CD14-positive monocyte (primary cell): ENCODE measurements at regions not wholly inside any gene's neighbourhood (a gene's known extent, or its start where the extent isn't known, plus 50 kb on each side); places are given as distances from the start of the nearest gene placed in this dataset.

Experiments
- DNase-seq, 3 donors: peaks; one replicate each; pipeline ENCODE4 v3.0.0-alpha.2; 2011 to 2022
- H2AFZ ChIP-seq: 2 replicates; pipeline ENCODE4 v1.6.0; 2012; ENCODE audit warnings: mild to moderate bottlenecking, low read depth, low read length, inconsistent platforms; ENCODE audit not compliant: insufficient read depth, poor library complexity, severe bottlenecking
- H3K27ac ChIP-seq, 2 donors: 1 replicate in 1 of 2; 2 replicates in 1 of 2; pipeline ENCODE4 v1.5.1; 2012 to 2013; ENCODE audit warnings: low read length in 2 of 2, control low read depth in 1 of 2, inconsistent platforms in 1 of 2, low read depth in 1 of 2, mild to moderate bottlenecking in 1 of 2
- H3K27me3 ChIP-seq, 2 donors: one replicate each; pipeline versions ENCODE4 v1.6.0 to v1.6.1; 2011 to 2013; ENCODE audit warnings: low read length in 2 of 2; ENCODE audit not compliant: control insufficient read depth in 2 of 2, insufficient read depth in 2 of 2
- H3K36me3 ChIP-seq, 2 donors: replicated peaks in 1 of 2; 1 replicate in 1 of 2; 2 replicates in 1 of 2; pipeline versions ENCODE4 v1.5.1 to v1.6.1; 2012 to 2013; ENCODE audit warnings: low read length in 2 of 2, control low read depth in 1 of 2, inconsistent platforms in 1 of 2, mild to moderate bottlenecking in 1 of 2; ENCODE audit not compliant: insufficient read depth in 2 of 2, control insufficient read depth in 1 of 2
- H3K4me1 ChIP-seq, 2 donors: 1 replicate in 1 of 2; 2 replicates in 1 of 2; pipeline versions ENCODE4 v1.5.1 to v1.6.1; 2012 to 2013; ENCODE audit warnings: low read length in 2 of 2, control low read depth in 1 of 2, inconsistent platforms in 1 of 2, mild to moderate bottlenecking in 1 of 2, moderate library complexity in 1 of 2; ENCODE audit not compliant: insufficient read depth in 2 of 2, control insufficient read depth in 1 of 2
- H3K4me2 ChIP-seq: replicated peaks from 2 replicates; pipeline ENCODE3; 2012; ENCODE audit warnings: low read length, moderate library complexity, mild to moderate bottlenecking; ENCODE audit not compliant: poor library complexity, severe bottlenecking; ENCODE audit errors: extremely low read depth
- H3K4me3 ChIP-seq, 3 experiments: fragments of 200-600 bp in 1 of 3; sonication (generic) in 1 of 3; replicated peaks in 1 of 3; 1 replicate in 2 of 3; 2 replicates in 1 of 3; pipeline ENCODE4 v1.5.1; 2011 to 2013; ENCODE audit warnings: low read length in 3 of 3, mild to moderate bottlenecking in 3 of 3, control low read depth in 2 of 3, low read depth in 2 of 3, inconsistent platforms in 1 of 3, moderate library complexity in 1 of 3
- H3K79me2 ChIP-seq: 2 replicates; pipeline ENCODE4 v1.6.0; 2012; ENCODE audit warnings: mild to moderate bottlenecking, control low read depth, inconsistent platforms, low read length, moderate library complexity; ENCODE audit not compliant: insufficient read depth
- H3K9ac ChIP-seq: 2 replicates; pipeline ENCODE4 v1.6.0; 2017; ENCODE audit warnings: low read length, mild to moderate bottlenecking; ENCODE audit not compliant: insufficient read depth, poor library complexity, severe bottlenecking
- H3K9me3 ChIP-seq, 2 donors: replicated peaks in 1 of 2; 1 replicate in 1 of 2; 2 replicates in 1 of 2; pipeline versions ENCODE4 v1.5.1 to v1.6.1; 2012 to 2013; ENCODE audit warnings: low read length in 2 of 2, control low read depth in 1 of 2; ENCODE audit not compliant: control insufficient read depth in 1 of 2, insufficient read depth in 1 of 2
- H4K20me1 ChIP-seq: 2 replicates; pipeline ENCODE4 v1.6.0; 2012; ENCODE audit warnings: mild to moderate bottlenecking, low read length, control low read depth, moderate library complexity; ENCODE audit not compliant: insufficient read depth
- H3K27ac Mint-ChIP-seq, 7 donors: one replicate each; pipeline ENCODE4 v1.8.0; 2020; ENCODE audit warnings: mild to moderate bottlenecking in 7 of 7, mixed read lengths in 7 of 7, moderate library complexity in 6 of 7, inconsistent platforms in 2 of 7
- H3K27me3 Mint-ChIP-seq, 3 donors: one replicate each; pipeline ENCODE4 v1.8.0; 2021 to 2022; ENCODE audit warnings: low read depth in 3 of 3, mild to moderate bottlenecking in 3 of 3, mixed read lengths in 3 of 3, moderate library complexity in 3 of 3, inconsistent platforms in 1 of 3
- H3K36me3 Mint-ChIP-seq, 2 donors: one replicate each; pipeline ENCODE4 v1.8.0; 2020; ENCODE audit warnings: mixed read lengths in 2 of 2, inconsistent platforms in 1 of 2, mild to moderate bottlenecking in 1 of 2
- H3K4me1 Mint-ChIP-seq: one replicate; pipeline ENCODE4 v1.8.0; 2020; ENCODE audit warnings: mild to moderate bottlenecking, mixed read lengths
- H3K4me3 Mint-ChIP-seq, 2 donors: one replicate each; pipeline ENCODE4 v1.8.0; 2020; ENCODE audit warnings: mild to moderate bottlenecking in 2 of 2, mixed read lengths in 2 of 2, moderate library complexity in 1 of 2
- H3K9me3 Mint-ChIP-seq, 7 donors: one replicate each; pipeline ENCODE4 v1.8.0; 2020 to 2022; ENCODE audit warnings: mixed read lengths in 7 of 7, mild to moderate bottlenecking in 6 of 7, moderate library complexity in 6 of 7, inconsistent platforms in 2 of 7
- WGBS: methylation state at CpG from one replicate; pipeline ENCODE4 v1.1.5; 2013; ENCODE audit warnings: missing lambda C conversion rate; ENCODE audit not compliant: insufficient coverage; 5-methylcytosine and 5-hydroxymethylcytosine counted together
- intact Hi-C, 2 donors: fragments of 100-400 bp; cut with micrococcal nuclease; formaldehyde crosslinking; loops; one replicate each; pipeline versions ENCODE4 v1.15.0 to v1.15.1; 2023
- TF ChIP-seq, protein P1 (sequence below): fragments of 200-600 bp; IDR thresholded peaks from one replicate; pipeline ENCODE4 v1.8.0; 2022; ENCODE audit warnings: antibody characterized with exemption, mild to moderate bottlenecking

- Mint-ChIP-seq H3K4me3 (no peak overlapping the region), H3K27me3 (peaks cover 1 to 7% (median 2%) of the 10 kb centered on the region in 3 donors), H3K27ac (no peak overlapping the region), H3K4me1 (peaks cover 5% of the 10 kb centered on the region), H3K36me3 (no peaks in the 10 kb centered on the region), H3K9me3 (peaks cover 0 to 5% (median 0%) of the 10 kb centered on the region in 7 donors)
- TF ChIP-seq, protein P1, sequence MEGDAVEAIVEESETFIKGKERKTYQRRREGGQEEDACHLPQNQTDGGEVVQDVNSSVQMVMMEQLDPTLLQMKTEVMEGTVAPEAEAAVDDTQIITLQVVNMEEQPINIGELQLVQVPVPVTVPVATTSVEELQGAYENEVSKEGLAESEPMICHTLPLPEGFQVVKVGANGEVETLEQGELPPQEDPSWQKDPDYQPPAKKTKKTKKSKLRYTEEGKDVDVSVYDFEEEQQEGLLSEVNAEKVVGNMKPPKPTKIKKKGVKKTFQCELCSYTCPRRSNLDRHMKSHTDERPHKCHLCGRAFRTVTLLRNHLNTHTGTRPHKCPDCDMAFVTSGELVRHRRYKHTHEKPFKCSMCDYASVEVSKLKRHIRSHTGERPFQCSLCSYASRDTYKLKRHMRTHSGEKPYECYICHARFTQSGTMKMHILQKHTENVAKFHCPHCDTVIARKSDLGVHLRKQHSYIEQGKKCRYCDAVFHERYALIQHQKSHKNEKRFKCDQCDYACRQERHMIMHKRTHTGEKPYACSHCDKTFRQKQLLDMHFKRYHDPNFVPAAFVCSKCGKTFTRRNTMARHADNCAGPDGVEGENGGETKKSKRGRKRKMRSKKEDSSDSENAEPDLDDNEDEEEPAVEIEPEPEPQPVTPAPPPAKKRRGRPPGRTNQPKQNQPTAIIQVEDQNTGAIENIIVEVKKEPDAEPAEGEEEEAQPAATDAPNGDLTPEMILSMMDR = no peak
- Histone ChIP-seq H2AFZ (no peak overlapping the region), H3K4me2 (no peak overlapping the region), H3K4me3 (no peak overlapping the region), H3K27ac (no peak overlapping the region), H3K27me3 (no peaks in the 10 kb centered on the region), H3K4me1 (no peaks in the 10 kb centered on the region), H3K36me3 (no peaks in the 10 kb centered on the region), H3K9me3 (no peaks in the 10 kb centered on the region), H3K79me2 (no peaks in the 10 kb centered on the region), H3K9ac (no peak overlapping the region), H4K20me1 (no peaks in the 10 kb centered on the region)
- DNase-seq = no peak
- intact Hi-C loops = no loop called here
- 100% methylated on average over 1 of the region's 2 CpGs for WGBS
Measured at GRCh38 chr1:229951856-229952534, 115.0 kb upstream of the GALNT2 start.

DNA sequence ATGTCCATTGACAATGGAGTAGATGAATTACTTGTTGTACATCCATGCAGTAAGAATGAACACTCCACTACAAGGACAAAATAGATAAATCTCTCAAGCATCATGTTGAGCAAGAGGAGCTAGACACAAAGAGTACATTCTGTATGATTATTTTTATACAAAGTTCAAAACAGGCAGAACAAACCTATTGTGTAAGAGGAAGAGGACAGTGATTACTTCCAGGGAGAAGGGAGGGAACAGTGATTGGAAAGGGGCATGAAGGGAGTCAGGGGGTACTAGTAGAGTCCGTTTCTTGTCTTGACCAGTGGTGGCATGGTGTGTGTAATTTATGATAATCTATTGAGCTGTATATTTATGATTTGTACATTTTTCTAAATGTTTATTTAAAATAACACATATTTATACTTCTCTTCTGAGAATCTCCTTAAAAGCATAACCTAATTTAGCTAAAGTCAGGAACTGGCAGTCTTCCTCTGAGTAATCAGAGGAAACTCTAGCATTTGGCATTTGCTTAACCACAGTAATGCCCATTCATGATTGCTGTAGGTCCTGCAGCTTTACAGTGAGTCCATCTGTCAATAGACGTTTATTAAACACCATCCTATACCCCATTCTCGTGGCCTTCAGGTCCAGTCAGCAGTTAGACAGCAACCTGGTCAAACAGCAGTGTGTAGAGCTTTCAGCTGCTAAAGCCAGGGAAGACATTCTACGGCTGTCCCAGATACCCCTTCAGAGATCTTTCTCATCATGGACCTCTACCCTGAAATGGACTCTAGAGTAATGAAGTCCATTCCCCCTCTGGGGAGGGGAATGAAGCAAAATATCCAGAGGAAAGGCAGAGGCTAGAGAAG lies 114.1 kb upstream of the GALNT2 start:
- H3K27ac Mint-ChIP-seq = no peak overlapping the region
- no peak overlapping the region for H3K4me3 Mint-ChIP-seq
- intact Hi-C loops = no loop called here
- no peaks in the 10 kb centered on the region for H4K20me1 ChIP-seq
- H3K79me2 ChIP-seq = no peaks in the 10 kb centered on the region
- no peaks in the 10 kb centered on the region for H3K4me1 ChIP-seq
- H3K9me3 Mint-ChIP-seq = peaks cover 0 to 5% (median 0%) of the 10 kb centered on the region in 7 donors
- H3K36me3 ChIP-seq = no peaks in the 10 kb centered on the region
- no peak overlapping the region for H3K9ac ChIP-seq
- no peak for DNase-seq
- H3K27ac ChIP-seq = no peak overlapping the region
- H3K9me3 ChIP-seq = no peaks in the 10 kb centered on the region
- no peak overlapping the region for H3K4me2 ChIP-seq
- TF ChIP-seq, protein P1 = no peak
- no peaks in the 10 kb centered on the region for H3K27me3 ChIP-seq
- H3K4me3 ChIP-seq = no peak overlapping the region
- peaks cover 5% of the 10 kb centered on the region for H3K4me1 Mint-ChIP-seq
- H3K27me3 Mint-ChIP-seq = peaks cover 1 to 7% (median 5%) of the 10 kb centered on the region in 3 donors
- H2AFZ ChIP-seq = no peak overlapping the region
- 100% methylated on average over 2 of the region's 4 CpGs for WGBS
- no peaks in the 10 kb centered on the region for H3K36me3 Mint-ChIP-seq
